MM.1S (cell line): ENCODE measurements at regions not wholly inside any gene's neighbourhood (a gene's known extent, or its start where the extent isn't known, plus 50 kb on each side); places are given as distances from the start of the nearest gene placed in this dataset.

Experiments used
- DNase-seq: peaks from one replicate; pipeline ENCODE4 v3.0.0-alpha.2; 2015
- H2AFZ ChIP-seq: fragments of 300-600 bp; sonication (generic); 2 replicates; pipeline ENCODE4 v1.6.0; 2016; ENCODE audit warnings: antibody characterized with exemption, low read length
- H3F3A ChIP-seq: fragments of 300-600 bp; sonication (generic); 2 replicates; pipeline ENCODE4 v1.6.1; 2016; ENCODE audit warnings: mild to moderate bottlenecking, antibody characterized with exemption, low read length, moderate library complexity, mixed read lengths; ENCODE audit not compliant: insufficient read depth
- H3K27ac ChIP-seq: fragments of 300-600 bp; sonication (generic); 2 replicates; pipeline ENCODE4 v1.5.1; 2016; ENCODE audit warnings: mild to moderate bottlenecking, low read length
- H3K27me3 ChIP-seq: fragments of 300-600 bp; sonication (generic); replicated peaks from 2 replicates; pipeline ENCODE4 v1.6.0; 2016; ENCODE audit warnings: low read length; ENCODE audit not compliant: insufficient read depth
- H3K36me3 ChIP-seq: fragments of 300-600 bp; sonication (generic); replicated peaks from 2 replicates; pipeline ENCODE4 v1.6.1; 2016; ENCODE audit warnings: mild to moderate bottlenecking, low read length, mixed read lengths; ENCODE audit not compliant: insufficient read depth
- H3K4me1 ChIP-seq: fragments of 300-600 bp; sonication (generic); 2 replicates; pipeline ENCODE4 v1.6.1; 2016; ENCODE audit warnings: low read length, mixed read lengths
- H3K4me2 ChIP-seq: fragments of 300-600 bp; sonication (generic); 2 replicates; pipeline ENCODE4 v1.6.0; 2016; ENCODE audit warnings: low read depth, low read length
- H3K4me3 ChIP-seq: fragments of 300-600 bp; sonication (generic); 2 replicates; pipeline ENCODE4 v1.5.1; 2016; ENCODE audit warnings: low read length, mixed read lengths
- H3K79me2 ChIP-seq: fragments of 300-600 bp; sonication (generic); 2 replicates; pipeline ENCODE4 v1.6.1; 2016; ENCODE audit warnings: mixed run types, low read length, mixed read lengths
- H3K9ac ChIP-seq: fragments of 300-600 bp; sonication (generic); 2 replicates; pipeline ENCODE4 v1.6.1; 2016; ENCODE audit warnings: low read length, mixed read lengths
- H3K9me2 ChIP-seq: fragments of 300-600 bp; sonication (generic); replicated peaks from 2 replicates; pipeline ENCODE4 v1.6.1; 2016; ENCODE audit warnings: mild to moderate bottlenecking, low read length, mixed read lengths; ENCODE audit not compliant: insufficient read depth
- H3K9me3 ChIP-seq: fragments of 300-600 bp; sonication (generic); replicated peaks from 2 replicates; pipeline ENCODE4 v1.6.1; 2016; ENCODE audit warnings: mild to moderate bottlenecking, low read length, mixed read lengths; ENCODE audit not compliant: insufficient read depth
- H4K20me1 ChIP-seq: fragments of 300-600 bp; sonication (generic); 2 replicates; pipeline ENCODE4 v1.6.1; 2016; ENCODE audit warnings: mild to moderate bottlenecking, low read length, moderate library complexity, mixed read lengths; ENCODE audit not compliant: insufficient read depth
- CTCF ChIP-seq: fragments of 300-600 bp; sonication (generic); IDR thresholded peaks from 2 replicates; pipeline ENCODE4 v1.5.1; 2016; ENCODE audit warnings: antibody characterized with exemption, low read length, mixed read lengths
- EZH2 ChIP-seq: fragments of 300-600 bp; sonication (generic); optimal IDR thresholded peaks from 2 replicates; pipeline ENCODE3; 2017; ENCODE audit warnings: low read depth, mild to moderate bottlenecking, antibody characterized with exemption, low read length, mixed read lengths
- EZH2phosphoT487 ChIP-seq: fragments of 300-600 bp; sonication (generic); IDR thresholded peaks from 2 replicates; pipeline ENCODE4 v1.6.1; 2018; ENCODE audit warnings: antibody characterized with exemption, low read length

- no peak overlapping the region for H3K27ac ChIP-seq
- no peaks in the 10 kb centered on the region for H4K20me1 ChIP-seq
- H3K4me1 ChIP-seq = no peaks in the 10 kb centered on the region
- H3K9me3 ChIP-seq = no peaks in the 10 kb centered on the region
- no peaks in the 10 kb centered on the region for H3K79me2 ChIP-seq
- no peak overlapping the region for H2AFZ ChIP-seq
- no peak overlapping the region for H3K4me3 ChIP-seq
- no peak for DNase-seq
- H3K9ac ChIP-seq = no peak overlapping the region
- H3F3A ChIP-seq = no peaks in the 10 kb centered on the region
- no peak overlapping the region for H3K4me2 ChIP-seq
- H3K36me3 ChIP-seq = no peaks in the 10 kb centered on the region
- no peaks in the 10 kb centered on the region for H3K27me3 ChIP-seq
- no peaks in the 10 kb centered on the region for H3K9me2 ChIP-seq
- no peak for TF ChIP-seq EZH2phosphoT487
- no peak for TF ChIP-seq CTCF
- TF ChIP-seq EZH2 = no peak
Measured at GRCh38 chr12:114302606-114303315, 103.2 kb downstream of the TBX5 start.

GRCh38 chr12:114302117-114302516, 103.8 kb downstream of the TBX5 start:
- Histone ChIP-seq H3K9ac (no peak overlapping the region), H3K4me2 (no peak overlapping the region), H3K9me3 (no peaks in the 10 kb centered on the region), H3K4me1 (no peaks in the 10 kb centered on the region), H3K36me3 (no peaks in the 10 kb centered on the region), H4K20me1 (no peaks in the 10 kb centered on the region), H3K4me3 (no peak overlapping the region), H3K27me3 (no peaks in the 10 kb centered on the region), H3K79me2 (no peaks in the 10 kb centered on the region), H3K27ac (no peak overlapping the region), H3K9me2 (no peaks in the 10 kb centered on the region), H2AFZ (no peak overlapping the region), H3F3A (no peaks in the 10 kb centered on the region)
- TF ChIP-seq EZH2phosphoT487 = no peak
- no peak for TF ChIP-seq CTCF
- TF ChIP-seq EZH2 = no peak
- DNase-seq = no peak

- DNase-seq = no peak
- Histone ChIP-seq H3F3A (no peaks in the 10 kb centered on the region), H3K4me2 (no peak overlapping the region), H4K20me1 (no peaks in the 10 kb centered on the region), H3K9me2 (no peaks in the 10 kb centered on the region), H3K9me3 (no peaks in the 10 kb centered on the region), H3K4me3 (no peak overlapping the region), H3K27ac (no peak overlapping the region), H3K4me1 (no peaks in the 10 kb centered on the region), H3K9ac (no peak overlapping the region), H3K36me3 (no peaks in the 10 kb centered on the region), H2AFZ (no peak overlapping the region), H3K79me2 (no peaks in the 10 kb centered on the region), H3K27me3 (no peaks in the 10 kb centered on the region)
- TF ChIP-seq EZH2phosphoT487 = no peak
- no peak for TF ChIP-seq EZH2
- no peak for TF ChIP-seq CTCF
Measured at GRCh38 chr12:114294303-114294685, 111.7 kb downstream of the TBX5 start.
